ENCODE measurements at regions not wholly inside any gene's neighbourhood (a gene's known extent, or its start where the extent isn't known, plus 50 kb on each side); places are given as distances from the start of the nearest gene placed in this dataset. TPM values are rescaled to one million over a fixed set of nuclear protein-coding genes. Genes with fewer than 3 reads are reported as not detected.

DNA sequence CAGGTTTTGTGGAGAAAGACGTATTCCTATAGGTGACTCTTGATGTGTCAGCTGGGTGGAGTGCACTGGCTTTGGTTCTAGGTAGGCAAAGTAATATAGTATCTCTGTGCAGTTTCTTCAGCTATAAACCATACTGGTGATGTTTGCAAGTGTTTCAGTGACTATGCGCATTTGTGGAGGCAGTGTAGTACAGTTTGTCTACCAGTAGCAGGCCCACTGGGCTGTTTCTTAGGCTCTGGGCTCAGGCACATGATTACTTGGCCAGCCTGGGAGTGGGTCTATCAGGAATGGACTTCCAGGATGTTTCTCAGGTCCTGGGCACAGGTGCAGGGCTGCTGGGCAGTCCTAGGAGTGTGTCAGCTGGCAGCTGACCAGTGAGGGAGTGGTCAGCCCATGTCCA lies 51.9 kb upstream of the INTU start:
- Histone ChIP-seq H3K27ac (replicated peaks) (no peak overlapping the region), H3K4me3 (replicated peaks; ENCODE audit: insufficient read depth, low read length) (no peak overlapping the region), H3K27me3 (ENCODE audit: insufficient read depth, poor library complexity, severe bottlenecking) (peaks cover 2% of the 10 kb centered on the region)
- no peak for DNase-seq (ENCODE audit: low read depth in 1 of 2, low spot score in 1 of 2)
- TF ChIP-seq, protein P1, sequence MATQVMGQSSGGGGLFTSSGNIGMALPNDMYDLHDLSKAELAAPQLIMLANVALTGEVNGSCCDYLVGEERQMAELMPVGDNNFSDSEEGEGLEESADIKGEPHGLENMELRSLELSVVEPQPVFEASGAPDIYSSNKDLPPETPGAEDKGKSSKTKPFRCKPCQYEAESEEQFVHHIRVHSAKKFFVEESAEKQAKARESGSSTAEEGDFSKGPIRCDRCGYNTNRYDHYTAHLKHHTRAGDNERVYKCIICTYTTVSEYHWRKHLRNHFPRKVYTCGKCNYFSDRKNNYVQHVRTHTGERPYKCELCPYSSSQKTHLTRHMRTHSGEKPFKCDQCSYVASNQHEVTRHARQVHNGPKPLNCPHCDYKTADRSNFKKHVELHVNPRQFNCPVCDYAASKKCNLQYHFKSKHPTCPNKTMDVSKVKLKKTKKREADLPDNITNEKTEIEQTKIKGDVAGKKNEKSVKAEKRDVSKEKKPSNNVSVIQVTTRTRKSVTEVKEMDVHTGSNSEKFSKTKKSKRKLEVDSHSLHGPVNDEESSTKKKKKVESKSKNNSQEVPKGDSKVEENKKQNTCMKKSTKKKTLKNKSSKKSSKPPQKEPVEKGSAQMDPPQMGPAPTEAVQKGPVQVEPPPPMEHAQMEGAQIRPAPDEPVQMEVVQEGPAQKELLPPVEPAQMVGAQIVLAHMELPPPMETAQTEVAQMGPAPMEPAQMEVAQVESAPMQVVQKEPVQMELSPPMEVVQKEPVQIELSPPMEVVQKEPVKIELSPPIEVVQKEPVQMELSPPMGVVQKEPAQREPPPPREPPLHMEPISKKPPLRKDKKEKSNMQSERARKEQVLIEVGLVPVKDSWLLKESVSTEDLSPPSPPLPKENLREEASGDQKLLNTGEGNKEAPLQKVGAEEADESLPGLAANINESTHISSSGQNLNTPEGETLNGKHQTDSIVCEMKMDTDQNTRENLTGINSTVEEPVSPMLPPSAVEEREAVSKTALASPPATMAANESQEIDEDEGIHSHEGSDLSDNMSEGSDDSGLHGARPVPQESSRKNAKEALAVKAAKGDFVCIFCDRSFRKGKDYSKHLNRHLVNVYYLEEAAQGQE (IDR thresholded peaks at IDR 0.05; ENCODE audit: insufficient replicate concordance, low read depth): no peak
- no peak for TF ChIP-seq CTCF (IDR thresholded peaks at IDR 0.05; ENCODE audit: insufficient read depth, low read length)
- TF ChIP-seq POLR2AphosphoS5 (IDR thresholded peaks at IDR 0.05; ENCODE audit: low read depth): no peak
- no peak for TF ChIP-seq GABPA (IDR thresholded peaks at IDR 0.05; ENCODE audit: low read depth)
- no peak for TF ChIP-seq SPI1 (IDR thresholded peaks at IDR 0.05; ENCODE audit: borderline replicate concordance, low read depth)

Small RNAs in the stretch of these regions (microRNA-seq; reads per million reads assigned to microRNA genes)
- gene MIR2054: not detected

Measured in HL-60 (cell line).